Right forelimb (tissue), 1 donor: ENCODE measurements at regions not wholly inside any gene's neighbourhood (a gene's known extent, or its start where the extent isn't known, plus 50 kb on each side); places are given as distances from the start of the nearest gene placed in this dataset.
"Not testable (repeated sequence)": the region's sequence is repeated elsewhere in the genome, so short reads cannot be mapped to it uniquely, and the experiment has no call there.

Experiments used
- DNase-seq: peaks from one replicate; pipeline ENCODE4 v3.0.0-alpha.2; 2018

DNA sequence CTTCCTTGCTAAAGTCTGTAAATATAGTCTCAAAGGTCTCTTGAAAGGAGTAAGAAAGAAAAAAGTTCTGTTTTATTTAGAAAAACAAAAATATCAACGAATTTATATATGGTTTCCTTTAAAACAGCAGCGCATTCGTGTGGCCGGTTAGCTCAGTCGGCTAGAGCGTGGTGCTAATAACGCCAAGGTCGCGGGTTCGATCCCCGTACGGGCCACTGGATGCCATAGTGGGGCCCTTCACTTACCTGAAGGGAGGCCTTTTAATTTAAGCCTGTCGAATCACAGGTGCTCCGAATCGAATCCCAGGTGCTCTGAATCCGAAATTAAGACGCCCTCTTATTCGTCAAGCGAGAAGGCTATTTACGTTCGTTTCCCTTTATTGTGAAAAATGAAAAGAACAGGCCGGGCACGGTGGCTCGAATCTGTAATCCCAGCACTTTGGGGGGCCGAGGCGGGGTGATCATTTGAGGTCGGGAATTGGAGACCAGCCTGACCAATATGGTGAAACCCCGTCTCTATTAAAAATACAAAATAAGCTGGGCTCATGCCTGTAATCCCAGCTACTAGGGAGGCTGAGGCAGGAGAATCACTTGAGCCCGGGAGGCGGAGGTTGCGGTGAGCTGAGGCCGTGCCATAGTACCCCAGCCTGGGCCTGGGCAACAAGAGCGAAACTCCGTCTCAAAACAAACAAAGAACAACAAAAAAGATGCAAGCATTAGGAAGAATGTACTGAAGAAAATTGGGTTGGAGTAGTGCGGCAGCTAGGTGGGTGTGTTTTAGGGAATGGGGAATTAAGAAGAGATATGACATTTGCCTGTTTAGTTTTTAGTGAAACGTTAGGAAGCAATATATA is 195.8 kb upstream of the ZNF184 start:
- peak; percentile 60 for DNase-seq

DNA sequence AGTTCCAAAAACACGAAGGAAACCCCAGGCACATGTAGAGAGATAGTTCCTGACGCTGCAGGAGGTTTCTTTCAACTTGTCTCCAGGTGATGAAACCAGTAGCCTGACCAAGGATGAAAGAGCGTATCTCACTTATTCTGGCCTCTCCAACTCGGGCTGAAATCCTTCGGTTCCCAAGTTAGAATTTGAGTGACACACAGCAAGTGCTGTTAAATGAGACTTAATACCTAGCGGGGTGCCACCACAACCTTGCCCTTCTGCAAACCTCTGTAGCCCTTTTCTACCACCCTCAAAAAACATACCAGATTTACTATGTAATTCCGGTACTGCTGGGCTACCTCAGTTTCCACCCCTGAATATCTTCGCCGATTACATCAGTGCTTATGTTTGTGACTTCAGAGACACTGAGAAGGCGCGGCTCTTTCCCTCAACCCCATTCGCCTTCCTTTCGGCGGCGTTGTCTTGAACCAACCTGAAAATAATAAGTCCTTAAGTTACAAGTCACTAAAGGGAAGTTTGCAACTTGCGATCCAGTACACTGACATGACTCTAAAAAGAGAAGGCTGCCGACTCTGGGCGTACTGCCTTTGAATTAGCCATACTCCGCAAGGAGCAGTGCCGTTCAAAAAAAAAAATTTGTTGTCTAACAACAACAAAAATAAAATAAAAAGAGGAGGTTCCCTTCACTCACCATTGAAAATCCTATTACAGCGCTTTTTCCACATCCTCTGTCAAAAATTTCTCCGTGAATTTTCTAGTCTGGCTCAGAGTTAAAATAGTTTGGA is 194.9 kb upstream of the ZNF184 start:
- DNase-seq, result no peak

DNA sequence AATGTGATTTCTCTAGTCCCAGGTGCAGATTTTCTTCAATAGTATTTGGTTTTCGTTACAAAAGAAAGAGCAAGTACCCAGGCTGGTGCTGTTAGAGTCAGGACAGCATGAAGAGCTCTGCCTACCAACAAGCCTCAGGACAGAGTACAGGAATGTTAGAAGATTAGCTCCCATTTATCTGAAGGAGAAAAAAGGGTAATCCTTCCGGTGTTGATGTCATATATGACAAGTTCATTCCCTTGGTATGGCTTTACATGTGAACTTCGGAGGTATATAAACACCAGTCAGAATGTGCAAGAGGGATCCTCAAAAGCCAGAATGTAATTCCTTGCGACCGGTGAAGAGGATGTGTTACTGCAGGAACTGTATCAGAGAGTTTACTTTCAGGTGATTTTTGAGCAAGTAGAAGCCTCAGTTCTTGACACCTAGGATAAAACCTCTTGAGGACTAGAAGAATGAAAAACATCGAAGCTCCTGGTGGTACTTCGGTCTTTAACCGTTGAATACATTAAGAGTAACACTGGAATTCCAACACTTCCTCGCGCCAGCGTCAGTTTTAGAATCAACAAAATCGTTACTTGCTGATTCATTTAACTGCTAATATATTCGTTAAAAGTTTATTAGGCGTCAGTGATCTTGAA is 194.2 kb upstream of the ZNF184 start:
- no peak for DNase-seq

- no peak for DNase-seq
Measured at GRCh38 chr6:27662769-27663168, 189.9 kb upstream of the ZNF184 start.

- DNase-seq, result not testable (repeated sequence)
Measured at GRCh38 chr6:27662212-27662611, 189.3 kb upstream of the ZNF184 start.

DNA sequence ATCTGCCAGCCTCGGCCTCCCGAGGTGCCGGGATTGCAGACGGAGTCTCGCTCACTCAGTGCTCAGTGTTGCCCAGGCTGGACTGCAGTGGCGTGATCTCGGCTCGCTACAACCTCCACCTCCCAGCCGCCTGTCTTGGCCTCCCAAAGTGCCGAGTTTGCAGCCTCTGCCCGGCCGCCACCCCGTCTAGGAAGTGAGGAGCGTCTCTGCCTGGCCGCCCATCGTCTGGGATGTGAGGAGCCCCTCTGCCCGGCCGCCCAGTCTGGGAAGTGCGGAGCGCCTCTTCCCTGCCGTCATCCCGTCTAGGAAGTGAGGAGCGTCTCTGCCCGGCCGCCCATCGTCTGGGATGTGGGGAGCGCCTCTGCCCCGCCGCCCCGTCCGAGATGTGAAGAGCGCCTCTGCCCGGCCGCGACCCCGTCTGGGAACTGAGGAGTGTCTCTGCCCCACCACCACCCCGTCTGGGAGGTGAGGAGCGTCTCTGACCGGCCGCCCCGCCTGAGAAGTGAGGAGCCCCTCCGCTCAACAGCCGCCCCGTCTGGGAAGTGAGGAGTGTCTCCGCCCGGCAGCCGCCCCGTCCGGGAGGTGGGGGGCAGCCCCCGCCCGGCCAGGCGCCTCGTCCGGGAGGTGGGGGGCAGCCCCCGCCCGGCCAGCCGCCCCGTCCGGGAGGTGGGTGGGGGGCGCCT is 180.4 kb upstream of the ZNF184 start:
- DNase-seq, result not testable (repeated sequence)

DNA sequence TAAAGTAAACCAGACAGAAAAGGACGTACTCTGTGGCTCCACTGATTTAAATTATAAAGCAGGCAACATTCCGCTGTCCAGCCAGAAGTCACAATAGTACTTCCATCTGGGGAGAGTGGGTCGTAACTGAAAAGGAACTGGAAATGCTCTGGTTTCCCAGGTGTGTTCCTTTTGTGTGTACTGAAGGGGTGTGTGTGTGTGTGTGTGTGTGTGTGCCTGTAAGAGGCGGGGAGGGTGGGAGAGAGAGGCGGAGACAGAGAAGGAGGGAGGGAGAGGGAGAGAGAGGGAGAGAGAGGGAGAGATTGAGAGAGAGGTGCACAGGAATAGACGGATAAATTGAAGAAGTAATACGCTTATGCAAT is 178.4 kb upstream of the ZNF184 start:
- DNase-seq, result no peak

GRCh38 chr6:27650620-27651370 is 177.9 kb upstream of the ZNF184 start:
- no peak for DNase-seq

- no peak for DNase-seq
Measured at GRCh38 chr6:27644528-27644927, 171.6 kb upstream of the ZNF184 start.

GRCh38 chr6:27642744-27643456 is 170.0 kb upstream of the ZNF184 start:
- no peak for DNase-seq

- DNase-seq, result not testable (repeated sequence)
Measured at GRCh38 chr6:27635886-27636285, 163.0 kb upstream of the ZNF184 start.

GRCh38 chr6:27633221-27633688 is 160.3 kb upstream of the ZNF184 start:
- not testable (repeated sequence) for DNase-seq

GRCh38 chr6:27631609-27631916 is 158.7 kb upstream of the ZNF184 start:
- DNase-seq, result no peak

DNA sequence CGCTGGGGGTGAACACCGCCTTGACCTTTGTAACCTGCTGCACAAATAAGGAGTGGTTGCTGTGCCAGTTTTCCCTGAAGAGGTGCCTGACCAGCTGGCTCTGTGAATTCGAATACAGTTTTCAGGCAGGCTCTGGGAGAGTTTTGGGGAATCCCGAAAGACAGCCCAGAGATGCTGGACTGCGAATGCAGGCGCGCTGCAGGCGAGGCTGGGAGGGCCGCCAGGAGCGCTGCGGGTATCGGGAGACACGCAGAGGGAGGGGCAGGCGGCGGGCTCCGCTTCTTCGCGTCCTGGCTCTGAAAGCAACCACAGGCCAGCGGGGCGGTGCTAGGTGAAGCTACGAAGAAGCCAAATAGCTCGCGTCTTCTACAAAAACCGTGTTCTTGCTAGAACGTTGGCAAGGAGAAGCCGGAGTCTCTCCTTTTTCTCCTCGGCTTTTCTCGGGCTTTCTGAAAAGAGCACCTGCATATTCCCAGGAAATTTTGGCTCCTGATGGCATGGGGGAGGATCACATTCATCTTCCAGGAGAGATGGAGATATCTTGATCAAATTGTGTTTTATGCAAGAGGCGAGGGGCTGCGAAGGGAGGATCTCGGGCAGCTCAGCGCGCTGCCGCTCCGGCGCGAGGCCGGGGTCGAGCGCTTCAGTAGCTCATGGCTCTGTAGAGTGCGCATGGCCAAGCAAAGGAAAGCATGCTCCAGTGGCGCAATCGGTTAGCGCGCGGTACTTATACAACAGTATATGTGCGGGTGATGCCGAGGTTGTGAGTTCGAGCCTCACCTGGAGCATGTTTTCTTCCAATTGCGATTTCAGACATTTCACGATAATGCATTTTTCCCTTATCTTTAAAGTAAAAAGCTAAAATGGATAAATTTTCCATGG is 158.1 kb upstream of the ZNF184 start:
- DNase-seq, result peak; percentile 53

GRCh38 chr6:27624694-27625262 is 151.9 kb upstream of the ZNF184 start:
- DNase-seq, result no peak

DNA sequence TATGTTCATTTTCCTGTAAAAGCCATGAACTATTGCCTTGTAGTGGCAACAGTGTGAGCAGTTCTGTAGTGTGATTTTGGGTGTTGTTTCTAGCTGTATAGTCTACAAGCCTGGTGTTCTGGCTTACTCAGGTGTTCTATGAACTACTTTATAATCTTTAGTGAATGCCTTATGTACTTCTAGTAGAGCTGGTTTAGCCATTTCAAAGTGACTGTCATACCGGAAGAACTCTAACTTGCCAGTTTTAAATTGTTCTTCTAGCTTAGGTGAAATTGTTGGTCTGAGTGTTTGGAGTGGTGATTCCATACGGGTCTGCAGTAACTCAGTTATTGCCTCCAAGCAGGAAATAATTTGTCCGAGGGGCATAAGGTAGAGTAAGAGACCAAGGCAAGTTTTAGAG is 150.2 kb upstream of the ZNF184 start:
- DNase-seq, result no peak

DNA sequence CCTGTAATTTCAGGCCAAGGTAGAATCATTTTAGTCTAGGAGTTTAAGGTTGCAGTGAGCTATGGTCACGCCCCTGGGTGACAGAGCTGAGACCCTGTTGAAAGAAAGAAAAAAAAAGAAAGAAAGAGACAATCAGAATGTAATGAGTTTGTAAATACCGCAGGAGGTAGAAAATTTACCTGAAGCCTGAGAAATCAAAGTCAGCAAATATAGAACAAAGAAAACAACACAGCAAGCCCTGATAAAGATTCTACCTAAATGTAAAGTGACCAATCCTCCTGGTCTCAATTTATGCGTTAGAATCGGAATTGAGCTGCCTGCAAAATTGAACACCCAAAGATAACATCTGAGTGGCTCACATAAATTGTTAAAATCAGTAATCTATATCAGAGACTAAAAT is 146.5 kb upstream of the ZNF184 start:
- no peak for DNase-seq

DNA sequence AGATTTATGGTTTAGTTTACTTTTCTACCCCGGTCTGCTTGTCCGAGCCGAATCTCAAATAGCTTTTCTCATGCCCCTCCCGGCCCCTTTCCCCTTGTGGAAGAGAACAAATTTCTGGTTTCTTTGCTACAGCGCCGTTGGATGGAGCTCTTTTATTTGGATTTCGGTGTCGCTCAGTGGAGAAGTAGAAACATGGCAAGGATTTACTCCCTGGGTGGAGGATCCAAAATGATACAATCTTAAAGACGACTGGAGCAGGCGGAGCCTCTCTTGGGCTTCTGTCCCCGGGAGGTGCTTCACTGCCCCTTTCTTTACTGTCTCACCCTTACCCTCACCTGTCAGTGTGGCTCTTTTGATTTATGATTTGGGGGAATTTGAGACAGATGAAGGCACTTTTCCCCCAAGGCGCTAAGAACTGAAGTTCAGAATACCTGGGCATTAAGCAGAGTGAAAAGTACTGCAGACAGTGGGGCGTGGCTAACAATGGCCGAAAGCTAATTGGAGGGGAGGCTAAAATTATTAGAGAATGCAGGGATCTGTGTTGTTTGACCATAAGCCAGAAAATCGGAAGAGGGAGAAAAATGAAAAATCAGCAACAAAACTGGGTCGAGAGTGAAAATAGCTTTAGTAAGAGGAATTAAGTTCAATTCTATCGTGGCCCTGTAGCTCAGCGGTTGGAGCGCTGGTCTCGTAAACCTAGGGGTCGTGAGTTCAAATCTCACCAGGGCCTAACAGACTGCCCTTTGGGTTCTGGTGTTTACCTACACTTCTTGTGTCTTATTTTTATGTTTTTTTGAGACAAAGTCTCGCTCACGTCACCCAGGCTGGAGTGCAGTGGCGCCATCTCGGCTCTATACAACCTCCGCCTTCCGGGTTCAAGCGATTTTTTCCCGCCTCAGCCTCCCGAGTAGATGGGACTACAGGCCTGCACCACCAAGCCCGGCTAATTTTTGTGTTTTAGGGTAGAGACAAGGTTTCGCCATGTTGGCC is 145.1 kb upstream of the ZNF184 start:
- DNase-seq, result no peak
